ENCODE measurements at regions not wholly inside any gene's neighbourhood (a gene's known extent, or its start where the extent isn't known, plus 50 kb on each side); places are given as distances from the start of the nearest gene placed in this dataset.

DNA sequence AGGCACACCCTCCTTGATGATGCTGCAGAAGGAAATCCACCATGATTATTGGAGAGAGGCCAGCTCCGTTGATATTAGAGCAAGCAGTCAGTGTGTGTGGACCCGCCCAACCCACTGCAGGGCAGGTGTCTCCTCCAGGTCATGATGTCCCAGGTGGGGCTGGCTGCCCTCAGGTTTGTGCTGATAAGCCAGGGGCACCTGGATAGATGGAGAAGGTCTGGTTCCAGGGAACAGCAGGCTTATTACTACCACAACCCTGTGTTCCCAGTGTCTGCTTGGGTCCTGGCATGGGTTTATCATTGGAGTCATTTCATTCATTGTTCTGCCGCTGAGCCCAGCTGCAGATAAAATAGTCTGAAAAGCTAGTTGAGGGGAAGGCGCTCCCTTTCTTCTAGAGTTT, 181.1 kb upstream of the NECTIN1 start:
- Histone ChIP-seq H3K9me3 (replicated peaks; ENCODE audit: control insufficient read depth, low read depth, low read length) (no peaks in the 10 kb centered on the region), H3K36me3 (ENCODE audit: control insufficient read depth, insufficient read depth, low read length) (no peaks in the 10 kb centered on the region), H3K4me3 (ENCODE audit: low read length) (no peak overlapping the region), H3K27me3 (ENCODE audit: control insufficient read depth, insufficient read depth, low read length) (peaks cover 11% of the 10 kb centered on the region), H3K27ac (ENCODE audit: low read length) (no peak overlapping the region), H3K4me1 (ENCODE audit: control insufficient read depth, insufficient read depth, low read length) (peaks cover 17% of the 10 kb centered on the region)
- WGBS (ENCODE audit: insufficient coverage): 78% methylated on average over 3 of the region's 4 CpGs
- DNase-seq: no peak

DNA sequence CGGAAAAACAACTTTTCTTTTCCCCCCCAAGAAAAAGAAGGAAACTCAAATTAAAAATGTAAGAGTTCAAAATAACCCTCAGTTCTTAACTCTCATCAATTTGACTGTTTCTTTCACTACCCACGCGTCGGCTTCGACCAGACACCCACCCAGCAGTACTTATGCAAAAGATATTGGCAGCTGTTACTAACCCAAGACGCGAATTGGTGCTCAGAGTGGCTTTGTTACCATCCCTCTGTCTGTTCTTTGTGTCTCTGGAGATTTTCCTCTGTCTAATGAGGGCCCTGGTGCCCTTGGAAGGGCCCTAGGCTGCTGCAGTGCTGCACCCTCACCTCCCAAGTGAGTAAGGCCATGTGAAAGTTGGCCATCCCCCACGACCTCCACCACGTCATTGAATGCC, 180.5 kb upstream of the NECTIN1 start:
- peaks cover 11% of the 10 kb centered on the region for H3K27me3 ChIP-seq (ENCODE audit: control insufficient read depth, insufficient read depth, low read length)
- peaks cover 17% of the 10 kb centered on the region for H3K4me1 ChIP-seq (ENCODE audit: control insufficient read depth, insufficient read depth, low read length)
- 83% methylated on average over 8 of the region's 9 CpGs for WGBS (ENCODE audit: insufficient coverage)
- no peak overlapping the region for H3K4me3 ChIP-seq (ENCODE audit: low read length)
- no peaks in the 10 kb centered on the region for H3K9me3 ChIP-seq (replicated peaks; ENCODE audit: control insufficient read depth, low read depth, low read length)
- DNase-seq: no peak
- H3K36me3 ChIP-seq (ENCODE audit: control insufficient read depth, insufficient read depth, low read length): no peaks in the 10 kb centered on the region
- no peak overlapping the region for H3K27ac ChIP-seq (ENCODE audit: low read length)

DNA sequence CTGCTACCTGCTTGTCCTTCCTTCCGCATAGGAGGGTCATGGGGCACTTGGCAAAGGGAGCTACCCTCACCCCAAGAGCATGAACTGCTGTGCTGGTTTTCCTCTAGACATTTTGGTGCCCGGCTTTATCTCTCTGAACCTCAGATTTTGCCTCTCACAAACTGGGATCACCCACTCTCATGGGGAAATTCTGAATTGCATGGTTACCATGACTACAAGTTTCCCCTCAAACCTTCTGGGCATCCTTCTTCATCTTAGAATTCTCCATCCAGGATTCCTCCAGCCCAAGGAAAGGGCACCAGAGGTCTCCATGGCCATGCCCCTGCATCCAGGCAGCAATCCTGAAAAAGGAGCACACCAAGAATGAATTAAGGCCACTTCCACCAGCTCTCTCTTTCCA, 180.1 kb upstream of the NECTIN1 start:
- Histone ChIP-seq H3K4me1 (ENCODE audit: control insufficient read depth, insufficient read depth, low read length) (peaks cover 17% of the 10 kb centered on the region), H3K36me3 (ENCODE audit: control insufficient read depth, insufficient read depth, low read length) (no peaks in the 10 kb centered on the region), H3K9me3 (replicated peaks; ENCODE audit: control insufficient read depth, low read depth, low read length) (no peaks in the 10 kb centered on the region), H3K4me3 (ENCODE audit: low read length) (no peak overlapping the region), H3K27ac (ENCODE audit: low read length) (no peak overlapping the region), H3K27me3 (ENCODE audit: control insufficient read depth, insufficient read depth, low read length) (peaks cover 11% of the 10 kb centered on the region)
- DNase-seq: no peak
- WGBS (ENCODE audit: insufficient coverage): 100% methylated on average over 1 of the region's 2 CpGs

DNA sequence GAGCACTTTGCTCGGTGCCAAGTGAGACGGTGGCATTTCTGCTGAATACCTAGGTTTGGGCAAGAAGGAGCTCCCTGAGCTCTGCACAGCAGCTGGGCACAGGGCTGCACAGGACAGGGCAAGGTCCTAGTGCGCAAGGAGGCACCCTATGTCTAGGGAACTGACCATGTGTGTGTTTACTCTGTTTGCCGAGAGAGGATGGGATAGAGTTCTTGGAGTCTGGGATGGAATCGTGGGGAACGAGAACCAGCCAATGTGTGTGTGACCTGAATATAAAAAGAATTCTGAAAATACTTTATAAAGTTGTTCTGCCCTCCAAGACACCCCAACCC, 179.5 kb upstream of the NECTIN1 start:
- peaks cover 11% of the 10 kb centered on the region for H3K27me3 ChIP-seq (ENCODE audit: control insufficient read depth, insufficient read depth, low read length)
- no peak overlapping the region for H3K27ac ChIP-seq (ENCODE audit: low read length)
- H3K36me3 ChIP-seq (ENCODE audit: control insufficient read depth, insufficient read depth, low read length): no peaks in the 10 kb centered on the region
- H3K9me3 ChIP-seq (replicated peaks; ENCODE audit: control insufficient read depth, low read depth, low read length): no peaks in the 10 kb centered on the region
- DNase-seq: no peak
- no peak overlapping the region for H3K4me3 ChIP-seq (ENCODE audit: low read length)
- WGBS (ENCODE audit: insufficient coverage): 50% methylated on average over 4 of the region's 6 CpGs
- H3K4me1 ChIP-seq (ENCODE audit: control insufficient read depth, insufficient read depth, low read length): peaks cover 17% of the 10 kb centered on the region

DNA sequence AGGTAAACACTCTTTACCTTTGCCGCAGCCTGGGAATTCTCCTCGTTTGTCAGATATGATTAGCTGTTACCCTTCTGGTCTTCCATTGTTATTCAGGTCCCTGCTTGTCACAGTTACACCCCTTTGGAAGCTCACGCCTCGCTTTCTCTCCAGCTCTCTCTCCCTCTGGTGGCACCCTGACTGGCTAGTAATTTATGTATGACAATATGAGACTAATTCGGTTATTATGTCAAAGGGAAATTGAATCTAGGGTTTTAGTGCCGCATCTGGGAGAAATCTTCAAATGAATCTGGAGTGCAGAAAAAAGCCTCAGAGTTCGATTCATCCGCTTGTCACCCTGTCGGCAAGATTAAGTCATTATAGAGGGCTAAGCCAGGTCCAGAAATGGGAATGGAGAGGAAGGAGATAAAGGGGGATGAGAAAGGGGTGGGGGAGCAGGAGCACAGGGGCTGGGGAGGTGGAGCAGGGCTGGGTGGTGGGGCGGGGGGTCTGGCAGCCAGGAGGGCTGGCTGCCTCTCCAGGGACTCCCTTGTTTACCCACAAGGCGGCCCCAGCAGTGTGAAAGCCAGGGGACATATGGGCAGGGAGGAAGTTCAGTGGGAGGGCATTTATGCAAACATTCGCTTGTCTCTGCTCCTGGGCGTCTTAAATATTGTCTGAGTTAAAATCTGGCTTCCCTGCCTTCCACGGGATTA, 179.0 kb upstream of the NECTIN1 start:
- peaks cover 17% of the 10 kb centered on the region for H3K4me1 ChIP-seq (ENCODE audit: control insufficient read depth, insufficient read depth, low read length)
- peaks cover 11% of the 10 kb centered on the region for H3K27me3 ChIP-seq (ENCODE audit: control insufficient read depth, insufficient read depth, low read length)
- no peaks in the 10 kb centered on the region for H3K9me3 ChIP-seq (replicated peaks; ENCODE audit: control insufficient read depth, low read depth, low read length)
- no peaks in the 10 kb centered on the region for H3K36me3 ChIP-seq (ENCODE audit: control insufficient read depth, insufficient read depth, low read length)
- WGBS (ENCODE audit: insufficient coverage): 15% methylated on average over 9 of the region's 14 CpGs
- DNase-seq: no peak
- H3K27ac ChIP-seq (ENCODE audit: low read length): no peak overlapping the region
- H3K4me3 ChIP-seq (ENCODE audit: low read length): no peak overlapping the region

DNA sequence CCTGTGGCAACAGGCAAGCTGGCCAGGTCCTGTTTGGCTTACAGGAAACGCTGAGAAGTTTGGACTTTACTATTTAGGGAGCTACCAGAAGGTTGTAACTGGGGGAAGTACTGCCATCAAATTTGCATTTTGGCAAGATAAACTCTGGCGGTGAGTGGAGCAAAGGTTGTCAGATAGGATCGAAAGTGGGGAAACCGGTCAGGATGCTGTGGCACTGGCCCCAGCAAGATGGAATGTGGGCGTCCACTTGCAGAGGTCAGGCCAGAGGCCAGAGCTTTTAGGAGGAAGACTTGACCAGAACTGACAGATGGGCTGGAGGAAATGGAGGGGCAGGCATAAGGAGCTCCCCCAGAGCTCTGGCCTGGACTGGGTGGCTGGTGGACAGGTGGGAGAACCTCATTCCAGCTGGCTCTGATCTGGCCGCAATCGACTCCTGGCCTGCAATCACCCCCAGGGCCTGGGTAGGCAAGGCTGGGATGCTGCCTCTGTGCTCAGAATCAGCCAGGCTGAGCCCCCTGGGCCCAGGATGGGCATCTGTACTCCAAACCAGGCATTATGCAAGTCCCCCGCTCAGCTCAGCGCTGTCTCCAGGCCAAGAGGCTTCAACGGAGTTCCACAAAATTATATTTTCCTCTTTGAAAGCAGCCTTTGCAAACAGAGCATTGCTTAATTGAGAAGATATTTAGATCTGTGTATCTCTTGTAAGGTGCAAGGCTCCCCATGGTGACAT, 178.3 kb upstream of the NECTIN1 start:
- Histone ChIP-seq H3K9me3 (replicated peaks; ENCODE audit: control insufficient read depth, low read depth, low read length) (no peaks in the 10 kb centered on the region), H3K4me1 (ENCODE audit: control insufficient read depth, insufficient read depth, low read length) (peaks cover 17% of the 10 kb centered on the region), H3K27ac (ENCODE audit: low read length) (no peak overlapping the region), H3K27me3 (ENCODE audit: control insufficient read depth, insufficient read depth, low read length) (peaks cover 11% of the 10 kb centered on the region), H3K4me3 (ENCODE audit: low read length) (no peak overlapping the region), H3K36me3 (ENCODE audit: control insufficient read depth, insufficient read depth, low read length) (no peaks in the 10 kb centered on the region)
- DNase-seq: no peak
- WGBS (ENCODE audit: insufficient coverage): 63% methylated on average over 7 of the region's 10 CpGs

DNA sequence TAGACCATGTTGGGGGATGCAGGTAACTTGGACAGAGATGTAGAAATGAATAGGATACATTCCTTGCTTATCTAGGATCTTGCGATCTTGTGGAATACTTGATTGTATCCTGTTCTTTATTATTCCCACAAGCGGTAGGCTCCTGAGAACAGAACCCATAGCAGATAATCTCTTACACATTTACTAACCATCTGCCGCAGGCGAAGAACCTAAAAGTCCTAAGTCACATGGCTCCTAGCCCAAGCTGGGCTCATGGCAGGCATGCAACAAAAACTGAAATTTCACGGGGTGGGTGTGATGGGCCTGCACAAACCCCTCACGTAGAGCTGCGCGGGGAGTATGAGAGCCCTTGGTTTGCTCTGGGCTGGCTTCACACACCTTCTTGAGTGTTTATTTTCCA, 177.4 kb upstream of the NECTIN1 start:
- Histone ChIP-seq H3K27ac (ENCODE audit: low read length) (no peak overlapping the region), H3K4me1 (ENCODE audit: control insufficient read depth, insufficient read depth, low read length) (peaks cover 17% of the 10 kb centered on the region), H3K9me3 (replicated peaks; ENCODE audit: control insufficient read depth, low read depth, low read length) (no peaks in the 10 kb centered on the region), H3K36me3 (ENCODE audit: control insufficient read depth, insufficient read depth, low read length) (no peaks in the 10 kb centered on the region), H3K4me3 (ENCODE audit: low read length) (no peak overlapping the region), H3K27me3 (ENCODE audit: control insufficient read depth, insufficient read depth, low read length) (peaks cover 14% of the 10 kb centered on the region)
- 82% methylated on average over 3 of the region's 8 CpGs for whole genome bisulfite sequencing (ENCODE audit: insufficient coverage)
- peak; percentile 18 for DNase-seq

DNA sequence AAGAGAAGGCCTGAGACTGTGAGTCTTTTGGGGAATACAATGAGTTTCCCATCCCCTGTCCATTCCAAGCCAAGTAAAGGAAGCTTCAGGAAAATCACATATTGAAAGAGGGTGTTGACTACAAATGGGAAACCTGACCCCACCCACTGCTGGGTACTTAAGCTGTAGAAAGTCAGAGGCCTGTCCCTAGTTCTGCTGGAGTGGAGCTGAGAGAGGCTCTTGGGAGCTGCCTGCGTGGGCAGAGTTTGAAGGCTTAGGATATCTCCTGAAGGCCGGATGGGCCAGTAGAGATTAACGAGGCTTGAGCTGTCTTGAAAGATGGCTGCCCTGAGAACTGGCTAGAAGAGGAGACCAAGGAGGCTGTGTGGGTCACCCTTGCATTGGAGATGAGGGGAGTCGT, 176.2 kb upstream of the NECTIN1 start:
- H3K27me3 ChIP-seq (ENCODE audit: control insufficient read depth, insufficient read depth, low read length): peaks cover 14% of the 10 kb centered on the region
- 77% methylated on average over 4 of the region's 4 CpGs for WGBS (ENCODE audit: insufficient coverage)
- no peak for DNase-seq
- H3K4me1 ChIP-seq (ENCODE audit: control insufficient read depth, insufficient read depth, low read length): peaks cover 13% of the 10 kb centered on the region
- H3K9me3 ChIP-seq (replicated peaks; ENCODE audit: control insufficient read depth, low read depth, low read length): no peaks in the 10 kb centered on the region
- H3K36me3 ChIP-seq (ENCODE audit: control insufficient read depth, insufficient read depth, low read length): no peaks in the 10 kb centered on the region
- H3K4me3 ChIP-seq (ENCODE audit: low read length): no peak overlapping the region
- H3K27ac ChIP-seq (ENCODE audit: low read length): no peak overlapping the region

DNA sequence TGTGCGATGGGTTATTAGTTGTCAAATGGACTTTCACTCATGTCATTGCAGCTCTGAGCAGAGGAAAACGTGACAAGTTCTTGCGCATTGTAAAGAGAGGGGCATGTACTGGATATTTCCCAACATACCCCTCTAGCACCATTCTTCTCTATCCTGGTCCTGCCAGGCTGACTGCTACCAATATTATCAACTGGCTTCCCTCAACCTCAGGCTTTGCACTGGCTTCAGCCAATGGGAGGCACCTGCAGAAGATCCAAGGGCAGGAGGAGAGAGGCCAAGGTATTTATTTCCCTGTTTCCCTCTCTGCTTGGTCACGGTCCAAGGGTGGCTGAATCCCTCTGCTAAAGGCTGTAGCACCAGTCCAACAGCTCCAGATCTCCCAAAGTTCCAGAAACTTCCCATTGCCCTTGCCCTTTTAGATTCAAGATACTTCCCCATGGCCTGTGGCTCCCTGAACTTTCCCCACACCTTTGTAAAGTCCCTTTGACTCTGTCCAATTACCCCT, 175.6 kb upstream of the NECTIN1 start:
- WGBS (ENCODE audit: insufficient coverage): 78% methylated on average over 1 of the region's 4 CpGs

DNA sequence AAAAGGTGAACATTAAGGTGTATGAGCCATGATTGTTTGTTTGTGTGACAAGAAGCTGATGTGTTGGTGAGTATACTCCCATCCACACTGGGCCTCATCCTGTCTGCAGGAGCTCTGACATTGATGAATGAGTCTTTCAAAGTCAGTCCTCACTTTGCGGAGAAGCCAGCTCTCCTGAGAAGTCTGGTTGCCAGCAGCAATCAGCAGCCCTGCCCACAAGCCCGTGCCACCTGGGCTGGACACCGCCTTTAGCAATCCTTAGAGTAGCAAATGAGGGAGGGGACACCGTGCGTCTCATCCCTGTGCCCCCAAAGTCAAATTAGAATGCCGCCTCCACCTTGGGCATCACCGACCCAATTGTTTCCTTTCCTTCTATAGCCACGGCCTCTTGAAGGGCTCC, 174.8 kb upstream of the NECTIN1 start:
- Histone ChIP-seq H3K36me3 (ENCODE audit: control insufficient read depth, insufficient read depth, low read length) (no peaks in the 10 kb centered on the region), H3K27me3 (ENCODE audit: control insufficient read depth, insufficient read depth, low read length) (peaks cover 11% of the 10 kb centered on the region), H3K4me3 (ENCODE audit: low read length) (no peak overlapping the region), H3K9me3 (replicated peaks; ENCODE audit: control insufficient read depth, low read depth, low read length) (no peaks in the 10 kb centered on the region), H3K4me1 (ENCODE audit: control insufficient read depth, insufficient read depth, low read length) (peaks cover 13% of the 10 kb centered on the region), H3K27ac (ENCODE audit: low read length) (no peak overlapping the region)
- WGBS (ENCODE audit: insufficient coverage): 74% methylated on average over 3 of the region's 8 CpGs
- DNase-seq: no peak

More for the DNA sequence above, 175.6 kb upstream of the NECTIN1 start:
- no peak overlapping the region for H3K4me3 ChIP-seq (ENCODE audit: low read length)
- no peak for DNase-seq
- H3K4me1 ChIP-seq (ENCODE audit: control insufficient read depth, insufficient read depth, low read length): peaks cover 13% of the 10 kb centered on the region
- no peaks in the 10 kb centered on the region for H3K36me3 ChIP-seq (ENCODE audit: control insufficient read depth, insufficient read depth, low read length)
- peaks cover 14% of the 10 kb centered on the region for H3K27me3 ChIP-seq (ENCODE audit: control insufficient read depth, insufficient read depth, low read length)
- no peak overlapping the region for H3K27ac ChIP-seq (ENCODE audit: low read length)
- H3K9me3 ChIP-seq (replicated peaks; ENCODE audit: control insufficient read depth, low read depth, low read length): no peaks in the 10 kb centered on the region

Measured in muscle of leg (tissue), 3 donors.